GM19025 (cell line): ENCODE measurements at regions not wholly inside any gene's neighbourhood (a gene's known extent, or its start where the extent isn't known, plus 50 kb on each side); places are given as distances from the start of the nearest gene placed in this dataset.
"Not testable (repeated sequence)": the region's sequence is repeated elsewhere in the genome, so short reads cannot be mapped to it uniquely, and the experiment has no call there.

Experiments used
- ATAC-seq: cut with Tn5 transposase; IDR thresholded peaks from one replicate; pipeline ENCODE4 v1.9.1; 2021; ENCODE audit warnings: mild to moderate bottlenecking, low read depth, moderate library complexity; ENCODE audit not compliant: unreplicated experiment

DNA sequence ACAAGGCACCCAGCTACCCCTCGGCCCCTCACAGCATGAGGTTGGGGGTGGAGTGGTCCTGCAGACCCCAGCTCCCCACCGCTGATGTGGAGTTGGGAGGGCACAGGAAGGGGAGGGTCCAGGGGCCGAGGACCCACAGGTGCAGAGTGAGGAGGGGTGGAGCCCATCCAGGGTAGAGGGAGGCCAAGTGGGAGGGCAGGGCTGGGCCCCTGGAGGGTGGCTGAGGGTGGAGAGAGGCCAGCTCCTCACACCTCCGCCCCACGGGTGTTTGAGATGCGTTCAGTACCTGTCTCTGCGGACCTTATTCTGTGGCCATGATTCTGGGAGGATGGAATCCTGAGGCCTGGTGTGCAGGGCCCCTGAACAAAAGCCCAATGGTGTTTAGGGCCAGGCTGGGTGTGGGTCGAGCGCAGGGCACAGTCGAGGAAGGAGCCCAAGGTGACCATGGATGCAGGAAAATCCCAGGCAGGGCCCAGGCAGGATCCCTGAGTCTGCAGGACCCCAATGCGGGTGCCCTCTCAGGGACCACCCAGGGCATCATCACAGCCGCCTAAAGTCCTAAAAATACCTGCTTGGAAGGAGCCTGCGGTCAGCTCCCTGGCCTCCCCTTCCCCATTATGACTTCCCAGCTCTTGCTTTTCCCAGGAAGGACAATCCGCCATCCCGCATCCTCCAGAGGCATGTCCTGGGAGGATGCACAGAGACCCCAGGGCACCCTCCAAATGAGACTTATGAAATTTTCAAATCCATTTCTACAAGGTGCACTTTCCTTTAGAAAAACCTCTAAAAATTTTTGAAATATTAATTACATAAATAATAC, 377.1 kb upstream of the SFSWAP start:
- no peak for ATAC-seq

GRCh38 chr12:131334835-131335234, 376.1 kb upstream of the SFSWAP start:
- ATAC-seq = no peak

GRCh38 chr12:131335456-131335855, 375.4 kb upstream of the SFSWAP start:
- no peak for ATAC-seq

DNA sequence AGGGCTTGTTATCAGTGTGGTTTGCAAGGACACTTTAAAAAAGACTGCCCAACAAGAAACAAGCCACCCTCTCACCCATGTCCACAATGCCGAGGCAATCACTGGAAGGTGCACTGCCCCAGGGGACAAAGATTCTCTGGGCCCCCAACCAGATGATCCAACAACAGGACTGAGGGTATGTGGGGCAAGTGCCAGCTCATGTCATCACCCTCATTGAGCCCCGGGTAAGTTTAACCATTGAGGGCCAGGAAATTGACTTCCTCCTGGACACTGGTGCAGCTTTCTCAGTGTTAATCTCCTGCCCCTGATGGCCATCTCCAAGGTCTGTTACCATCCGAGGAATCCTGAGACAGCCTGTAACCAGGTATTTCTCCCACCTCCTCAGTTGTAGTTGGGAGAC, 373.0 kb upstream of the SFSWAP start:
- not testable (repeated sequence) for ATAC-seq

GRCh38 chr12:131340616-131341210, 370.2 kb upstream of the SFSWAP start:
- no peak for ATAC-seq

- ATAC-seq = not testable (repeated sequence)
These were observed 369.3 kb upstream of the SFSWAP start for GRCh38 chr12:131341608-131342007.

GRCh38 chr12:131343436-131343835, 367.5 kb upstream of the SFSWAP start:
- ATAC-seq = not testable (repeated sequence)

- ATAC-seq = not testable (repeated sequence)
These were observed 366.0 kb upstream of the SFSWAP start for GRCh38 chr12:131344715-131345520.

DNA sequence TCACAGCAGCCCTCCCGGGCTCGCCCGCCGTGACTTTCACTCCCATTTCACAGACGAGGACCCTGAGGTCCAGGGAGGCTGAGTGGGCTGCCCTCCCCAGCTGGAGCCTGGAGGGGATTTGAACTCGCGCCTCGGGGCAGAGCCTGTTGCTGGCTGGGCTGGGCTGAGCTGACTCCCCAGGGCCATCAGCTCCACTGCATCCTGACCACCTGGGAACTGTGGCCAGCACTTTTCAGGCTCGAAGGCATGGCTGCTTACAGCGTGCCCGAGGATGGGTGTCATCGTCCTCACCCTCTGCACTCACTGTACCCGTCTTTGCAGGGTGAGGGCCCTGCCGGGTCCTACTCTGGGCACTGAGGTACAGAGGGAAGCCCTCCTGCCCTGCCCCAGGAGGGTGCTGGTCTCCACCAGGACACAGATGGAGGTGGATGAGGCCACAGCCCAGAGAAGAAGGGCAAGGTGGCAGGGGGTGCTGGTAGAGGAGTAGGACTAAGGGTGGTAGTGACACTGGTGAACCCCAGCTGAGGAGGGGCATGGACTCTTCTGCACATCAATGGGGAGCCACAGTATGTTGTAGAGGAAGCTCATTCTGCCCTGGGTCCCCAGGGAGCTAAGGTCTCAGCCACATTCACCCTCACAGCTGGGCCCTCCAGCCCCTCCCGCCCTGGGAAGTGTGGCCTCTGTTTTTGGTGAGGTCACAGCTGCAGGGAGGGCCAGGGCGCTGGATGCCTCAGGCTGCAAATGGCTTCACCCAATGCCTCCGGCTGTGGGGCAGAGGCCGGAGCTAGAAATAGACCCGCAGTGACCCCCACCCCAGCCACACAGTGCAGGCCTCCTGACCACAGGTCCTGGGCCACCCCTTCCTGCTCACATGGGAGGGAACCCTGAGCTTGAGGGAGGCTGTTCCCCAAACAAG, 365.1 kb upstream of the SFSWAP start:
- ATAC-seq = no peak

DNA sequence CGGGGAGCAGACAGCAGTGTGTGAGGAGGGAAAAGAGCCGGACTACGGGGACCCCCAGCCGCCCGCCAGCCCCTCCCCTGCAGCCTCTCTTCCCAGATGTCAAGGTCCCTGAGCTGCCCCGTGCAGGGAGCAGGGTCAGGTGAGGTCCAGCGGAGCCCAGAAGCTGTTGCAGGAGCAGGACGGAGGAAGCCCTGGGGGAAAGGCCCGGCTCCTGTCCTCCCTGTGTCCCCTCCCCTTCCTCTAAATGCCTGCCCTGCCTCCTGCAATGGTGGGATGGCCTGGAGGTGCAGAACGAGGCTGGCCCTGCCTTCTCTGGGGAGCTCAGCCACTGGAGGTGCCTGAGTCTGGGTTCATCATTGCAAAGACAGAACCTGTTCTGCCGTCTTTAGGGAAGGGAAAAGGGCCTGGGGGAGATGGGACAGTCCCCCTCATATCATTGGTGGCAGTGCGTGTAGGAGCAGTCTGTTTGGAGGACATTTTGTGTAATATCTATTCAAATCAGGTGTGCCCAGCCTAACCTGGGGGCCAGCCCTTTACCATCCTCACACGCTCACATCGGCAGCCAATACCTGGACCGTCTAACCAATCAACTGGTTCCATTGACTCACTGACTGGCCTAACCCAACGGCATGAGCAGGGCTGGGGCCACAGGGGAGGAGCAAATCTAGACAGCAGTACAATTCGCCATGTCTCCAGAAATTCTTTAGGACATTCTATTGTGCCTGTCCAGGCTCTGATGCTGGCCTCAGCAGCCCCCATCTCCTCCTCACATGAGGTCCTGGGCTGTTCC, 364.1 kb upstream of the SFSWAP start:
- ATAC-seq = no peak

- ATAC-seq = no peak
These were observed 363.6 kb upstream of the SFSWAP start for GRCh38 chr12:131347345-131347714.

GRCh38 chr12:131347732-131348131, 363.2 kb upstream of the SFSWAP start:
- ATAC-seq = no peak

DNA sequence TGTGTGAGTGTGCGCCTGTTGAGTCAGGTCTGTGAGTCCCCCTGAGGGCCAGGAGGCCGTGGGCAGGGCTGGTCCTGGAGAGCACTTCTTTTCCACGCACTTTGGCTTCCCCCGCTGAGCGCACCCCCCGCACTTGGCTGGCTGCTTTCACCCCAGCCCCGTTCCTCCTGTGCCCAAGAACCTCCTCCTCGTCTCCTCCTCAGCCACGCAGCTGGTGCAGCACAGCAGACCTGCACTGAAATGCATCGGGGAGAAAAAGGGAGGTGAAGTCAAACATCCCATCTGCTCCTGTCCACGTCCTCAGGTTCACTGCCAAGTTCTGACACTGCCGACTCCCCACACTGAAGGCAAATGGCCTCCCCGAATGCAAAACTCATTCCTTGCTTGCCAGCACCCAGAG, 362.7 kb upstream of the SFSWAP start:
- ATAC-seq = no peak

- no peak for ATAC-seq
These were observed 362.2 kb upstream of the SFSWAP start for GRCh38 chr12:131348646-131349045.

- ATAC-seq = no peak
These were observed 361.3 kb upstream of the SFSWAP start for GRCh38 chr12:131349397-131350127.

GRCh38 chr12:131350943-131351318, 360.0 kb upstream of the SFSWAP start:
- no peak for ATAC-seq

DNA sequence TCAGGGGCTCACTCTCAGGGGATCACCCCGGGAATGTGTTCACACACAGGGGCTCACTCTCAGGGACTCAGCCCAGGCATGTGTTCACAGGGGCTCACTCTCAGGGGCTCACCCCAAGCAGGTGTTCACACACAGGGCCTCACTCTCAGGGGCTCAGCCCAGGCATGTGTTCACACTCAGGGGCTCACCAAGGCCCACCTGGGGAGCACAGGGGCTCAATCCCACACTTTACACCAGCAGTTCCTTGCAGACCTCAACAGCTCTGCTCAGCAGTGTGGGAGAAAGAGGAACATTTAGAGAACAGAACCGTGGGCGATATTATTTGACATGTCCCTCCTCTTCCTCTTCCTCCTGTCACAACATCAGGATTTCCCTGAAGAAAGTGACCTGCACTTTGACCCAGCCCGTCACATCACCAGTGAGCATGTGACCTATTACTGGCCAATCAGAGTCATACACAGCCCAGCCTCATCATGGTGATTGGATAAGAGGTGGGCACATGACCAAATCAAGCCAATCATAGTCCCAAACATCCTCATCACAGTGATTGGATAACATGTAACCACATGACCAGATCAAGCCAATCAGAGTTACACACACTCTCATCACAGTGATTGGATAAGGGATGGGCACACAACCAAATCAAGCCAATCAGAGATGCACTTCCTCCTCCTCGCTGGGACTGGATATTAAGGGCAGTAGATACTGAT, 359.4 kb upstream of the SFSWAP start:
- ATAC-seq = no peak

DNA sequence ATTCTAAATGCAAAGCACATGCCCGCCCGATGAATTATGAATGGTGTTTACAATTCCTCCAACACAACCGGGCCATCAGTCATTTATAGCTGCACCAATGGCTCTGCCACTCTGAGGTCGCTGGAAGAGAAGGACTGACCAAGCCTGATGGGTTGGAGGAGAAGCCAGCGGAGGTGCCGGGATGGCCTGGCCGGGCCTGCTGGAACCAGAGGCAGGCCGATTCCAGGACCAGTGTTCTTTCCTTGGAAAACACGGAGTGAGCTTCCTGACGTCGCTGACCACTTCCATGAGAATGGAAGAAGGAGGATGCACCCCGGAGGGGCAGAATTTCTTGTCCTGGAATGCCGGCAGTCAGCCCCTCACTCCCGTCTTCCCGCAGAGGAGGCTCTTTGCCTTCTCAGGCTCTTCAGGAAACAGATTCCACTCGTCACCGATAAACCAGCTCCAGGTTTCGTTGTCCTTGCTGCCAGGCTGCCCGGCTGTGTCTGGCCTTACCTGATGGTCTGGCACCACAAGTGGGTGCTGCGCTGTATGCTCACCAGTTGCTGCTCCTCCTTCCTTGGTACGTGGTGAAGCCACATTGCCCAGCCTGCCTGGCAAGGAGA, 358.5 kb upstream of the SFSWAP start:
- ATAC-seq = no peak
